ENCODE measurements at regions not wholly inside any gene's neighbourhood (a gene's known extent, or its start where the extent isn't known, plus 50 kb on each side); places are given as distances from the start of the nearest gene placed in this dataset.

GRCh38 chr2:220044383-220044782 lies 417.0 kb downstream of the SLC4A3 start:
- TF ChIP-seq MXI1 (conservative IDR thresholded peaks at IDR 0.05; ENCODE audit: poor library complexity, severe bottlenecking) (no peak), TAF1 (IDR thresholded peaks at IDR 0.05; ENCODE audit: low read depth) (no peak), REST (IDR thresholded peaks at IDR 0.05; ENCODE audit: borderline replicate concordance) (no peak), EZH2 (IDR thresholded peaks at IDR 0.05; ENCODE audit: borderline replicate concordance, insufficient read depth, low read length, poor library complexity, severe bottlenecking) (no peak)
- TF ChIP-seq, protein P1, sequence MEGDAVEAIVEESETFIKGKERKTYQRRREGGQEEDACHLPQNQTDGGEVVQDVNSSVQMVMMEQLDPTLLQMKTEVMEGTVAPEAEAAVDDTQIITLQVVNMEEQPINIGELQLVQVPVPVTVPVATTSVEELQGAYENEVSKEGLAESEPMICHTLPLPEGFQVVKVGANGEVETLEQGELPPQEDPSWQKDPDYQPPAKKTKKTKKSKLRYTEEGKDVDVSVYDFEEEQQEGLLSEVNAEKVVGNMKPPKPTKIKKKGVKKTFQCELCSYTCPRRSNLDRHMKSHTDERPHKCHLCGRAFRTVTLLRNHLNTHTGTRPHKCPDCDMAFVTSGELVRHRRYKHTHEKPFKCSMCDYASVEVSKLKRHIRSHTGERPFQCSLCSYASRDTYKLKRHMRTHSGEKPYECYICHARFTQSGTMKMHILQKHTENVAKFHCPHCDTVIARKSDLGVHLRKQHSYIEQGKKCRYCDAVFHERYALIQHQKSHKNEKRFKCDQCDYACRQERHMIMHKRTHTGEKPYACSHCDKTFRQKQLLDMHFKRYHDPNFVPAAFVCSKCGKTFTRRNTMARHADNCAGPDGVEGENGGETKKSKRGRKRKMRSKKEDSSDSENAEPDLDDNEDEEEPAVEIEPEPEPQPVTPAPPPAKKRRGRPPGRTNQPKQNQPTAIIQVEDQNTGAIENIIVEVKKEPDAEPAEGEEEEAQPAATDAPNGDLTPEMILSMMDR (IDR thresholded peaks at IDR 0.05; ENCODE audit: poor library complexity, severe bottlenecking), result no peak
